ENCODE measurements at regions not wholly inside any gene's neighbourhood (a gene's known extent, or its start where the extent isn't known, plus 50 kb on each side); places are given as distances from the start of the nearest gene placed in this dataset.

GRCh38 chr10:53606981-53607380, 834.4 kb upstream of the MBL2 start:
- no peak for DNase-seq (ENCODE audit: low read depth)
- no peak overlapping the region for H3K4me3 ChIP-seq (ENCODE audit: low read depth, low read length)
- TF ChIP-seq CTCF (IDR thresholded peaks at IDR 0.05; ENCODE audit: insufficient read depth, low read depth, low read length) = no peak

GRCh38 chr10:53601260-53601875, 828.8 kb upstream of the MBL2 start:
- peak; percentile 82 for TF ChIP-seq CTCF (IDR thresholded peaks at IDR 0.05; ENCODE audit: insufficient read depth, low read depth, low read length)
- DNase-seq (ENCODE audit: low read depth) = peak; percentile 33
- no peak overlapping the region for H3K4me3 ChIP-seq (ENCODE audit: low read depth, low read length)

- no peak for TF ChIP-seq CTCF (IDR thresholded peaks at IDR 0.05; ENCODE audit: insufficient read depth, low read depth, low read length)
- DNase-seq (ENCODE audit: low read depth) = no peak
- no peak overlapping the region for H3K4me3 ChIP-seq (ENCODE audit: low read depth, low read length)
Observed at GRCh38 chr10:53598914-53599313, 826.3 kb upstream of the MBL2 start.

GRCh38 chr10:53597835-53598251, 825.3 kb upstream of the MBL2 start:
- no peak overlapping the region for H3K4me3 ChIP-seq (ENCODE audit: low read depth, low read length)
- no peak for DNase-seq (ENCODE audit: low read depth)
- TF ChIP-seq CTCF (IDR thresholded peaks at IDR 0.05; ENCODE audit: insufficient read depth, low read depth, low read length) = no peak

- no peak overlapping the region for H3K4me3 ChIP-seq (ENCODE audit: low read depth, low read length)
- no peak for TF ChIP-seq CTCF (IDR thresholded peaks at IDR 0.05; ENCODE audit: insufficient read depth, low read depth, low read length)
- DNase-seq (ENCODE audit: low read depth) = no peak
Observed at GRCh38 chr10:53580465-53580864, 807.9 kb upstream of the MBL2 start.

- H3K4me3 ChIP-seq (ENCODE audit: low read depth, low read length) = no peak overlapping the region
- no peak for TF ChIP-seq CTCF (IDR thresholded peaks at IDR 0.05; ENCODE audit: insufficient read depth, low read depth, low read length)
Observed at GRCh38 chr10:53579773-53580172, 807.2 kb upstream of the MBL2 start.

GRCh38 chr10:53574024-53574423, 801.4 kb upstream of the MBL2 start:
- H3K4me3 ChIP-seq (ENCODE audit: low read depth, low read length) = no peak overlapping the region
- no peak for TF ChIP-seq CTCF (IDR thresholded peaks at IDR 0.05; ENCODE audit: insufficient read depth, low read depth, low read length)
- DNase-seq (ENCODE audit: low read depth) = no peak

More at GRCh38 chr10:53579773-53580172, 807.2 kb upstream of the MBL2 start:
- DNase-seq (ENCODE audit: low read depth) = no peak
